PFSK-1 (cell line): ENCODE measurements at regions not wholly inside any gene's neighbourhood (a gene's known extent, or its start where the extent isn't known, plus 50 kb on each side); places are given as distances from the start of the nearest gene placed in this dataset.

Experiments used
- FOXP2 ChIP-seq: optimal IDR thresholded peaks from 2 replicates; pipeline ENCODE3; 2011; ENCODE audit warnings: borderline replicate concordance, control low read depth, inconsistent platforms; ENCODE audit not compliant: insufficient read depth; ENCODE audit errors: extremely low read length, extremely low read depth
- POLR2AphosphoS5 ChIP-seq: IDR thresholded peaks from 2 replicates; pipeline ENCODE4 v1.6.1; 2012; ENCODE audit warnings: low read depth, mild to moderate bottlenecking, control low read depth, low read length, moderate library complexity
- REST ChIP-seq, 2 experiments: IDR thresholded peaks; 2 replicates each; pipeline versions ENCODE4 v1.6.1 to v1.8.0; 2011 to 2012; ENCODE audit warnings: low read depth in 2 of 2, low read length in 2 of 2, control low read depth in 1 of 2, inconsistent platforms in 1 of 2, mild to moderate bottlenecking in 1 of 2, moderate library complexity in 1 of 2; ENCODE audit not compliant: insufficient read depth in 1 of 2
- SIN3A ChIP-seq: IDR thresholded peaks from 2 replicates; pipeline ENCODE4 v1.6.1; 2012; ENCODE audit warnings: mild to moderate bottlenecking, low read length, moderate library complexity, borderline replicate concordance; ENCODE audit not compliant: insufficient read depth
- TAF1 ChIP-seq: IDR thresholded peaks from 2 replicates; pipeline ENCODE4 v1.6.1; 2012; ENCODE audit warnings: low read length, control low read depth, borderline replicate concordance; ENCODE audit not compliant: insufficient read depth

DNA sequence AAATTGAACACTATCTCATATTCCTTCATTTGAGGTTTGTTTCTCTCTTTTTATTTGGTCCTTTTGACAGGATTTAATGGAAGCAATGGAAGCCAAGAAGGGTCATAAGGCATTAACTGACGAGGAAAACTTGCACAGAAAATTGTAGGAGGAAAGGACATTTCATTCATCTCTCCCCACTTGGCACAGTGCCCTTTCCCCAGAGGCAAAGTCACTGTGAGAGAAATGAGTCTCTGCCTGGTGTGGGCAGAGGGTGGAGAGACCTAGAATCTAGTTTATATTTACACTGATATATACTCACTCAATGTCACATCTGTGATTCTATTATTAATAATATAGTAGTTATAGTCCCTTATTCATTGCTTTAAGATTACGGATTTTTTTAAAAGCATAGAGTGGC, 324.6 kb upstream of the IL12A start:
- no peak for TF ChIP-seq POLR2AphosphoS5
- no peak for TF ChIP-seq REST (IDR thresholded peaks at IDR 0.05; ENCODE audit: insufficient read depth in 1 of 2, low read depth in 2 of 2, low read length in 2 of 2)
- no peak for TF ChIP-seq TAF1
- no peak for TF ChIP-seq SIN3A

GRCh38 chr3:159664653-159665052, 324.0 kb upstream of the IL12A start:
- TF ChIP-seq POLR2AphosphoS5, result no peak
- no peak for TF ChIP-seq FOXP2
- TF ChIP-seq SIN3A, result no peak
- TF ChIP-seq REST (IDR thresholded peaks at IDR 0.05; ENCODE audit: insufficient read depth in 1 of 2, low read depth in 2 of 2, low read length in 2 of 2), result no peak
- TF ChIP-seq TAF1, result no peak

GRCh38 chr3:159667261-159667660, 321.4 kb upstream of the IL12A start:
- TF ChIP-seq POLR2AphosphoS5, result no peak
- TF ChIP-seq TAF1, result no peak
- TF ChIP-seq SIN3A, result no peak
- TF ChIP-seq FOXP2, result no peak
- TF ChIP-seq REST (IDR thresholded peaks at IDR 0.05; ENCODE audit: insufficient read depth in 1 of 2, low read depth in 2 of 2, low read length in 2 of 2), result no peak

DNA sequence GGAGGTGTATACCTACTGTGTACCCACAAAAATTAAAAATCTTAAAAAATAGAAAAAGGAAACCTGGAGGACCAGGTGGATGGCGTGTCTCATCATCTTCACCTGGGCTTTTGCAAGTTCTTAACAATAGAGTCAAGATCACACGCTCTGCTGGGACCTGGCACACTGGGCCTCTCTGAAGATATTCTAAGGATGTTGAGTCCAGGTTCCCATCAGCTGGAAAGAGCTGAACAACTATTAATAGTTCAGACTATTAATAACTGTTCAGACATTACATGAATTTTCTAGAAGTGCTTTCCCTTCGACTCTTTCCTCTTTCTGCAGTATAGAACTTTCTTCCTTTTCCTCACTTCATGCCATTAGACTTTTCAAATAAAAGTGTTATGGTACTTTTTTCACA, 320.2 kb upstream of the IL12A start:
- TF ChIP-seq SIN3A, result no peak
- TF ChIP-seq FOXP2, result no peak
- no peak for TF ChIP-seq TAF1
- no peak for TF ChIP-seq REST (IDR thresholded peaks at IDR 0.05; ENCODE audit: insufficient read depth in 1 of 2, low read depth in 2 of 2, low read length in 2 of 2)
- TF ChIP-seq POLR2AphosphoS5, result no peak

- no peak for TF ChIP-seq TAF1
- no peak for TF ChIP-seq POLR2AphosphoS5
- no peak for TF ChIP-seq SIN3A
- TF ChIP-seq REST (IDR thresholded peaks at IDR 0.05; ENCODE audit: insufficient read depth in 1 of 2, low read depth in 2 of 2, low read length in 2 of 2), result no peak
- no peak for TF ChIP-seq FOXP2
These were observed 319.6 kb upstream of the IL12A start for GRCh38 chr3:159668990-159669476.
